Pancreas (tissue), 10 donors: ENCODE measurements at regions not wholly inside any gene's neighbourhood (a gene's known extent, or its start where the extent isn't known, plus 50 kb on each side); places are given as distances from the start of the nearest gene placed in this dataset.

Experiments used
- ATAC-seq, 4 donors: fragments of 200-7000 bp; cut with Tn5 transposase; one replicate each; pipeline versions ENCODE4 v1.8.0 to v1.9.1; 2020; ENCODE audit warnings: mild to moderate bottlenecking in 4 of 4, moderate library complexity in 4 of 4
- DNase-seq, 6 donors: peaks; one replicate each; pipeline ENCODE4 v3.0.0-alpha.2; 2020
- FAIRE-seq: peaks from 2 replicates; lab custom pipeline; 2012; peaks lifted over from hg19 to GRCh38; lab: Jason Lieb, UNC
- H3K27ac ChIP-seq, 4 donors: fragments of 200-600 bp; sonication (generic); 1 replicate in 3 of 4; 2 replicates in 1 of 4; pipeline versions ENCODE4 v1.5.0 to v1.8.0; 2020
- H3K27me3 ChIP-seq, 4 donors: fragments of 200-600 bp; one replicate each; pipeline ENCODE4 v1.8.0; 2021
- H3K36me3 ChIP-seq, 3 donors: fragments of 200-600 bp; sonication (generic) in 1 of 3; one replicate each; pipeline versions ENCODE4 v1.5.0 to v1.8.0; 2020 to 2021
- H3K4me1 ChIP-seq, 3 donors: fragments of 200-600 bp; one replicate each; pipeline ENCODE4 v1.8.0; 2021
- H3K4me3 ChIP-seq, 4 donors: fragments of 200-600 bp; sonication (generic) in 2 of 4; one replicate each; pipeline versions ENCODE4 v1.5.0 to v1.8.0; 2020 to 2021
- H3K9me3 ChIP-seq, 4 donors: fragments of 200-600 bp; one replicate each; pipeline ENCODE4 v1.8.0; 2021
- WGBS, 2 donors: extraction: QIAGEN DNeasy Blood & Tissue Kit; methylation state at CpG; one replicate each; pipeline ENCODE4 v1.1.7; 2013; 5-methylcytosine and 5-hydroxymethylcytosine counted together
- intact Hi-C, 3 donors: fragments of 100-400 bp; cut with DNase I; formaldehyde crosslinking; loops; one replicate each; pipeline versions ENCODE4 v1.11.1 to v1.14.2; 2022
- TF ChIP-seq, protein P1 (sequence below), 4 donors: fragments of 200-600 bp; sonication (generic) in 3 of 4; IDR thresholded peaks; one replicate each; pipeline versions ENCODE4 v1.5.0 to v1.8.0; 2021; ENCODE audit warnings: antibody characterized with exemption in 4 of 4
- donor health status: healthy with polysubstance abuse.
- donor health status: DM: no; HTN: no; CAD: no; lungs with moderate emphysema.
- donor health status: DM: no; HTN: no; CAD: no.
- donor health status: control.
- donor health status: control.
- donor health status: Bipolar disorder and iron deficiency.
- donor health status: DM: yes; HTN: yes; CAD: no.
- donor health status: DM: no; HTN: no; CAD: no.
- donor health status: DM: no; HTN: no; CAD: no.
- donor health status: DM: yes; HTN: yes; CAD: no.

DNA sequence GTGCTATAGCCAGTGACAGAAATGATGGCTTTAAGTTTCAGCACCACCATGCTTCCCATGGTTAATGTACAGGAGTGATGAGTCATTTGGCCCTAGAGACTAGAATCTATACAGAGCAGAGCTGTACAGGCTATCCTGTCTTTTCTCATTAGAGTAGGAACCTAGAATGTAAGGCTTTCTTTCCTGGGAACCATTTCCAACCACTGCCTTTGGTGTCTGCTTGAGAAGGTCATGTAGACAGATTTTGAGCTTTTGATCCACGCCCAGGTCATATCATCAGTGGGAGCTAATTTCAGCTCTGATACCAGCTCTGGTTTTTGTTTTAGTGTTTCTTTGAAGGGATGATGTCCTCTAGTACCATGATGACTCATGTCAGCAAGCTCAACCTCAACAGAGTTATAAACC, 543.1 kb downstream of the NTRK3 start:
- intact Hi-C loops = no loop called here
- no peaks in the 10 kb centered on the region for H3K4me1 ChIP-seq
- ATAC-seq (no peak), DNase-seq (no peak), FAIRE-seq (no peak)
- WGBS, 2 donors = 51 to 64% methylated on average over 1 of the region's 1 CpG
- no peaks in the 10 kb centered on the region for H3K36me3 ChIP-seq
- H3K9me3 ChIP-seq = no peaks in the 10 kb centered on the region
- TF ChIP-seq, protein P1, sequence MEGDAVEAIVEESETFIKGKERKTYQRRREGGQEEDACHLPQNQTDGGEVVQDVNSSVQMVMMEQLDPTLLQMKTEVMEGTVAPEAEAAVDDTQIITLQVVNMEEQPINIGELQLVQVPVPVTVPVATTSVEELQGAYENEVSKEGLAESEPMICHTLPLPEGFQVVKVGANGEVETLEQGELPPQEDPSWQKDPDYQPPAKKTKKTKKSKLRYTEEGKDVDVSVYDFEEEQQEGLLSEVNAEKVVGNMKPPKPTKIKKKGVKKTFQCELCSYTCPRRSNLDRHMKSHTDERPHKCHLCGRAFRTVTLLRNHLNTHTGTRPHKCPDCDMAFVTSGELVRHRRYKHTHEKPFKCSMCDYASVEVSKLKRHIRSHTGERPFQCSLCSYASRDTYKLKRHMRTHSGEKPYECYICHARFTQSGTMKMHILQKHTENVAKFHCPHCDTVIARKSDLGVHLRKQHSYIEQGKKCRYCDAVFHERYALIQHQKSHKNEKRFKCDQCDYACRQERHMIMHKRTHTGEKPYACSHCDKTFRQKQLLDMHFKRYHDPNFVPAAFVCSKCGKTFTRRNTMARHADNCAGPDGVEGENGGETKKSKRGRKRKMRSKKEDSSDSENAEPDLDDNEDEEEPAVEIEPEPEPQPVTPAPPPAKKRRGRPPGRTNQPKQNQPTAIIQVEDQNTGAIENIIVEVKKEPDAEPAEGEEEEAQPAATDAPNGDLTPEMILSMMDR (IDR thresholded peaks at IDR 0.05) = no peak
- H3K27ac ChIP-seq = no peak overlapping the region
- no peak overlapping the region for H3K4me3 ChIP-seq
- H3K27me3 ChIP-seq = no peaks in the 10 kb centered on the region

DNA sequence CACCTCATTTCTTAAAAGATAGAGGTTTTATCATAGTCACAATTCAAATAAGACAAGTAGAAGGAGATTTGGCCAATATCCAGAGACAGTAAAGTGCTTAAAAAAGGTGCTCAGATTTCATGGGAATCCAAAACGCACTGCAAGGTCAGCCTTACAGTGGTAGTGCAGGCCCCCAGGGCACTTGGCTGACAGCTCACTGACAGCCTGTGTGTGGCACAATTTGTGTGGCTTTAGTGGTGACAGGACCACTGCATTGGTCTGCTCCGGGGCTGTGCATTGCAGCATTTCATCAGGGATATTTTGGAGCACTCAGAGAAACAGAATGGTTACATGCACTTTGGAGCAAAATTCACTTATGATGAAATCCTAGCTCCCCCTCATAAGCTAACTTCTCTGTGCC, 544.3 kb downstream of the NTRK3 start:
- FAIRE-seq (no peak), ATAC-seq (no peak), DNase-seq (no peak)
- TF ChIP-seq, protein P1 (IDR thresholded peaks at IDR 0.05) = no peak
- no peaks in the 10 kb centered on the region for H3K4me1 ChIP-seq
- H3K36me3 ChIP-seq = no peaks in the 10 kb centered on the region
- H3K9me3 ChIP-seq = no peaks in the 10 kb centered on the region
- 38 to 42% methylated on average over 2 of the region's 2 CpGs for WGBS, 2 donors
- H3K27me3 ChIP-seq = no peaks in the 10 kb centered on the region
- no peak overlapping the region for H3K27ac ChIP-seq
- intact Hi-C loops = no loop called here
- no peak overlapping the region for H3K4me3 ChIP-seq

DNA sequence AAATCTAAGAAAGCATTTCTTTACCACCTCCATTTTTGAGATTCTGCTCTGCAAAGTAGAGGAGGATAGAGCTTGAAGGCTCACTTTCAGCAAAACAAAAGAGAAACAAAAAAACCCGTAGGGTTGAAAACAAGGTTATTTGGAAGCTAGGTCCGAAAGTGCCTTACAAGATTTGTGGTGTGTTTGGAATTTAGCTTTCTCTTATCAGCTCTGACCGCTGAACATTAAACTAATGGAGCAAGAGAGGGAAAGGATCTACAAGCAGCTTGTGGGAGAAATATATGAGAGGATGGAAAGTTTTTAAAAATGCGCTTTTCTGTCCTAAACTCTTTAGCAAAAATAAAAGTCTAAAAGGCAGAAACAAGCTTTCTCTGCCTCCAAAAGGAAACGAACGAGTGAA, 545.5 kb downstream of the NTRK3 start:
- no peak overlapping the region for H3K4me3 ChIP-seq
- intact Hi-C loops = no loop called here
- FAIRE-seq (no peak), ATAC-seq (no peak), DNase-seq (no peak)
- H3K9me3 ChIP-seq = no peaks in the 10 kb centered on the region
- no peaks in the 10 kb centered on the region for H3K4me1 ChIP-seq
- TF ChIP-seq, protein P1 (IDR thresholded peaks at IDR 0.05) = no peak
- H3K27ac ChIP-seq = no peak overlapping the region
- no peaks in the 10 kb centered on the region for H3K27me3 ChIP-seq
- H3K36me3 ChIP-seq = no peaks in the 10 kb centered on the region
- WGBS, 2 donors = 33 to 36% methylated on average over 6 of the region's 6 CpGs

DNA sequence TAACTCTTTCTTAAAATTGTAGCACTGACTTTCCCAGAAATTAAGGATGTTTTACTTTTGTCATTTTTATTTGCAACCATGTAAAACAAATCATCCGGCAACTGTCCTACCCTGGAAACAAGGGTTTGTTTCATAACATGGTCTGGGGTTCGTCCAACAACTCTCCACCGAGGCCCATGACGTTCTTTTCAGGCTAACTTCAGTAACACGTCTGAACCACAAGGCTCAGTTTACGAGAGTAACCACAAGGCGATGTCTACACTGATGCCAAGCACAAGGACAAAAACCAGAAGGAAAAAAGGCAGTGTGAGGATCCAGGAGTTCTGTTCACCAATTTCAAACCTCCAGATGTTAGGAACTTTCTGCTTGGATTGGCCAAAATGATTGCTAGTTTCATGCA, 546.1 kb downstream of the NTRK3 start:
- no peak for FAIRE-seq
- no peaks in the 10 kb centered on the region for H3K9me3 ChIP-seq
- H3K27ac ChIP-seq = no peak overlapping the region
- TF ChIP-seq, protein P1 (IDR thresholded peaks at IDR 0.05) = no peak
- no peaks in the 10 kb centered on the region for H3K27me3 ChIP-seq
- peak in 2 of 4 donors; percentile 35 to 50 for ATAC-seq
- intact Hi-C loops = no loop called here
- DNase-seq = peak in 1 of 6 donors; percentile 10
- 66 to 74% methylated on average over 7 of the region's 7 CpGs for WGBS, 2 donors
- no peak overlapping the region for H3K4me3 ChIP-seq
- no peaks in the 10 kb centered on the region for H3K4me1 ChIP-seq
- H3K36me3 ChIP-seq = no peaks in the 10 kb centered on the region

DNA sequence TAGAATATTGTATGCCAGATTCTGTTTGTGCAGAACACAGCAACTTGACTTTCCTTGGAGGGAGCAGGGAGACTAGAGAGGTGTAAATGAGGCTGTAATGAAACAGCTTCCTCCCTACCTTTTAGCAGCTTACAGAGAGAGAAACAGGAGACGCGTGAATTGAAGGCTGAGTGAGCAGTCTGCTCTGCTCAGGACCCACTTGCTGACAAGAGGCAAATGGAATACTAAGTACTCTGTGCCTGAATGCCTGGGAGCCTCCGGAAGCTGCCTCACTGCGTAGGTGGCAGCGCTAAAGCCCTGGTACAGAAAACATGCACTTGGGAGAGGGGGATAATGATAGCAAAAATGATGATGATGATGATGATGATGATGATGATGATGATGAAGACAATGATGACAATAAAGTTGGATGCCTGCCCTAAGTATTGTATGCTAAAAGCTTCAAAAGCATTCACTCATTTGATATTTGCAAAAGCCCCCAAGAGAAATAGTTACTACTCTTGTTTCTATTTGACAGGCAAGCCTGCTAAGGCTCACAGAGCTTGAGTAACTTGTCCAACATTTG, 548.9 kb downstream of the NTRK3 start:
- Histone ChIP-seq H3K27me3 (no peaks in the 10 kb centered on the region), H3K9me3 (no peaks in the 10 kb centered on the region), H3K4me1 (no peaks in the 10 kb centered on the region), H3K4me3 (no peak overlapping the region), H3K27ac (no peak overlapping the region), H3K36me3 (no peaks in the 10 kb centered on the region)
- TF ChIP-seq, protein P1 (IDR thresholded peaks at IDR 0.05) = no peak
- intact Hi-C loops = no loop called here
- ATAC-seq (no peak), FAIRE-seq (no peak), DNase-seq (no peak)
- 52 to 60% methylated on average over 5 of the region's 5 CpGs for WGBS, 2 donors
